ENCODE measurements at regions not wholly inside any gene's neighbourhood (a gene's known extent, or its start where the extent isn't known, plus 50 kb on each side); places are given as distances from the start of the nearest gene placed in this dataset.

- no peak for DNase-seq
These were observed 487.4 kb downstream of the IRX1 start for GRCh38 chr5:4082966-4083564.

DNA sequence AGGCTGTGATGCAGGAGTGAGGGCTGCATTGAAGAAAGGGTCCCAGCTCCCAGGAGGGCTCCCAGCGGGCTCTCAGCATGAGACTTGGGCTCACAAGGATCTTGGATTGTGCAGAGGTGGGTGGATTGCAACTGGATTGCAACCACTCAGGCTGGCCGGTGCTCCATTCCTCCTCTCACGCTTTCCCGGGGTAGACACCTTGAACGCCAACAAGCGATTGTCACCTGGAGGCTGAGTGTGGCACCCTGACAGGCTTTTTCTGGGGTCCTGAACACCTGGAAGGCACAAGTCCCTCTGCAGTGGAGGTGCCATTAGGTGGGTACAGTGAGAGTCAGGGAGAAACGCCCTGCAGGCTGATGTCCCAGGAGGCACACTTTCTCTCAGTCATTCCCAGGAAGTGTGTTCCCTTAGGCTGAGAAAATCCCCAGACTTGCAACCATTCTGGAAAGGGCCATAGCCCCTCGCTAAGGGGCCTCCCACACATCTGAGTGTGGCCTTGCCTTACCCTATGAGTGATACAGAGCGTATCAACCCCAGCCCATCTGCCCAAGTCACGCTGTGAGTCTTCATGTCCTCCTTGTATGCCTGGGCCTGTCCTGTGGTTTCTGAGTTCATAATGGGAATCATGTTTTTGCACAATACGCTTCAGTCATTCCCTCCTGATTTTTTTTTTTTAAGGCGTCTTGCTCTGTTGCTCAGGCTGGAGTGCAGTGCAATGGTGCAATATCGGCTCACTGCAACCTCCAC, 488.1 kb downstream of the IRX1 start:
- no peak for DNase-seq

GRCh38 chr5:4086081-4086480, 490.4 kb downstream of the IRX1 start:
- DNase-seq, result no peak

GRCh38 chr5:4087110-4087509, 491.5 kb downstream of the IRX1 start:
- DNase-seq, result no peak

DNA sequence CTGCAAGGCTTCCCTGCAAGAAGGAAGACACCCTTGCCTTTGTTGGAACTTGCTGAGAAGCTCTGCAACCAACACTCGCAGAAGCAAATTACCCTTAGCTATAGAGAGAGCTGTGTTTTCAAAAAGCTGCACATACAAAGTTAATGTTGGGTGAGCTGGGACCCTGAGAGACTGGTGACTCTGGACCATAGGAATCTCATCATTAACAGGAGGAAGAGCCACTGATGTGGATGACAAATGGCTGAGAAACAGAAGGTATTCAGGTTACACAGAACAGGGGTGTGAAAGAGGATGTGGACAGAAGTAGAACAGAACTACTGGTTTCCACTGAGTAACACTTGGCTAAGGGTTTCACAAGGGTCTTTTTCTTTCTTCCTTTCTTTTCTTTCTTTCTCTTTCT, 493.5 kb downstream of the IRX1 start:
- DNase-seq, result no peak

GRCh38 chr5:4093236-4093635, 497.6 kb downstream of the IRX1 start:
- no peak for DNase-seq

DNA sequence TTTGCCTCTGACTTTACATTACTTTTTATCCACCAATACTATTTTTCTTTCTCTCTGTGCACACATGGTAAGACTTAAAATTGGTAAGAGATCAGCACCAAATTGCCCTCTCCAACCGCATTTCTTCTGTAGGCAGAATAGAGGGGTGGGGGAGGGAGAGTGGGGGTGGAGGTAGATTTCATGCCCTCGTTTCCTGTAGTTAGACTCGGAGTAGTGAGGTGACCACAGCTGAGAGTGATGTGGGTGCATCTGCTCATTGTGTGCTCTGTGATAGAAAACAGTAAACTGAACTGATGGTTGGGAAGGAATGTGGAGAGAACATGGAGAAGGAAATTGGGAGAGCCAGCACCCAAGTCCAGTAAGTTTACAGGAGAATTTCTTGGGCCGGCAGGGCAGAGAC, 498.3 kb downstream of the IRX1 start:
- DNase-seq, result no peak

DNA sequence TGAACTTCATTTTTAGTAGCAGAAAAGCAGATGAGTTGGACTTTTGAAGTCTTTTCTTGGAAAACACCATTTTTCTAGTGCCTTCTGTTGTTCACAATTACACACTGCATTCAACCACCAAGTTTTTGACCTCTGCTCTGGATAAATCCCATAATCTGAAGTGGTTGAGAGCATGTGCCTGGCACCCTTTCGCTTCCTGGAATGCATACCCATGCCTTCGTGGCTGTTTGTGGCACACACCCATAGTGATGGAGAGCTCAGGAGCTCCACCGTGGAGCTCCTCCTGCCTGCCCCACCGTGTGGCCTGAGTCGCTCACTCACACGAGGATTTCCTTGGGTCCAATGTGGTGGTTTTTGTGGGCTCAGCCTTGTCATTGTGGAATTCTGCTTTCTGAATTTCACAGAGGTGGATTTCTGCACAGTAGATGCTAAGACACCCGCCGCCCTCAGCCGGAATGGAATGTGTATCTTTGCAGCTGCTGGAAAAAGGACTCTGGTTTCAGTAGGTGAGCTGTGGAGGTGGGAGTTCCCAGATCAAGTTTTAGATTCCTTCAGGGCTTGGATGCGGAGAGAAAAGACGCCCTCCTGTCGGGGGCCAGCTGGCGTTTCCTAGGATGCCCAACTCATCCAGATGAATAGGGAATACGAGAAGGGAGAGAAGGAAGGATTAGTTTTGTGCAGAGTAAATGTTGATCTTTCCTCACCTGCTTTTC, 500.4 kb downstream of the IRX1 start:
- no peak for DNase-seq

- no peak for DNase-seq
These were observed 501.6 kb downstream of the IRX1 start for GRCh38 chr5:4097199-4097598.

- DNase-seq, result no peak
These were observed 502.6 kb downstream of the IRX1 start for GRCh38 chr5:4098226-4098625.

DNA sequence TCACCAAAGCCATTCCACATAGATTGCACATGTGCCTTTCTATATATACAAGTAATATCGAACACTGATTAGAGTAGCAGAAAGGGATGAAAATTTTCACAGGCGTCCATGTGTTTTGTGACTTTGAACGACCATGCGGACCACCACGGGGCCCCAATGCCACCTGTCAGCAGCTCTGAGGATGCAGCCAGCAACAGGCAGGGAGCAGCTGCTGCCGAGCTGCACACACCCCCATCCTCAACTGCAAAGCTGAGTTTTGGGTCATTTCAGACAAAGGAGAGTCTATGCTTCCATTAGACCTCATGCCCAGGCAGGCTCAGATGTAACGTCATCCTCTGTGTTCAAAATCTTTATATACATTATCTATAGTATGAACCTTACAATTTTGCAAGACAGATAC, 503.8 kb downstream of the IRX1 start:
- DNase-seq, result no peak

- no peak for DNase-seq
These were observed 505.1 kb downstream of the IRX1 start for GRCh38 chr5:4100739-4101138.

DNA sequence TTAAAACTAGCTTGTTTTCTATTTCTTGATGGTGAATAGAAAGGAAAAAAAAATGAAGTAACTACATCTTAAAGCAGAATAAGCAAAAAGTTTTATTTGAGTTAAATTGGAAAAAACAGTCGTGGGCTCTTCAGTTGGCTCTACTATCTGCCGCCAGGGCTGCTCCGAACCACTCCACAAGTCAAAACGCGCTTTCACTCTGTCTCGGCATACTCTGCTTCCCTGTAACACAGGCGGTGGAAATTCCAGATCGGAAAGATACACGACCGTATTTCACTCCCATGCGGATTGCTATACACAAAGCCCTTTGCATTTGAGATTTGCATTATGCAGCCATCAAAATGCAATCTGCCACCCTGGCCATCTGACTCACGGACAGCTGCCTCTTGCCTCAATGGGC, 505.6 kb downstream of the IRX1 start:
- no peak for DNase-seq

GRCh38 chr5:4104831-4105597, 509.4 kb downstream of the IRX1 start:
- DNase-seq, result no peak

- no peak for DNase-seq
These were observed 513.1 kb downstream of the IRX1 start for GRCh38 chr5:4108690-4109089.

DNA sequence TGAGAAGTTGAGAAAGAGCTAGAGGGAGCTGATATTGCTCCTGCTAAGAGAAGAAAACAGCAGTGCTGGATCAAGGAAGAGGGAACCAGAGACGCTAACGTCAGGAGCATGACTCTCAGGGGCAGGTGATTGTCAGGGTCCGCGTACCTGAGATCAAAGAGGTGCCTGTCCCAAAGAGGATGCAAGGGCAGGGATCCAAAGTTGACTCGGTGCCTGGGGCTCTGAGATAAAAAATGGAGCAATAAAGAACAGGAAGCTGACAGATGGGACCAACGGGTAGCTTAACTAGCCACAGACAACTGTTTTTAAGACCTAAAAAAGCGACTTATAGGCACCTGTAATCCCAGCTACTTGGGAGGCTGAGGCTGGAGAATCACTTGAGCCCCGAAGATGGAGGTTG, 517.8 kb downstream of the IRX1 start:
- DNase-seq, result no peak

- DNase-seq, result no peak
These were observed 518.3 kb downstream of the IRX1 start for GRCh38 chr5:4113905-4114304.

GRCh38 chr5:4114452-4114851, 518.8 kb downstream of the IRX1 start:
- no peak for DNase-seq

- no peak for DNase-seq
These were observed 521.2 kb downstream of the IRX1 start for GRCh38 chr5:4116834-4117233.

DNA sequence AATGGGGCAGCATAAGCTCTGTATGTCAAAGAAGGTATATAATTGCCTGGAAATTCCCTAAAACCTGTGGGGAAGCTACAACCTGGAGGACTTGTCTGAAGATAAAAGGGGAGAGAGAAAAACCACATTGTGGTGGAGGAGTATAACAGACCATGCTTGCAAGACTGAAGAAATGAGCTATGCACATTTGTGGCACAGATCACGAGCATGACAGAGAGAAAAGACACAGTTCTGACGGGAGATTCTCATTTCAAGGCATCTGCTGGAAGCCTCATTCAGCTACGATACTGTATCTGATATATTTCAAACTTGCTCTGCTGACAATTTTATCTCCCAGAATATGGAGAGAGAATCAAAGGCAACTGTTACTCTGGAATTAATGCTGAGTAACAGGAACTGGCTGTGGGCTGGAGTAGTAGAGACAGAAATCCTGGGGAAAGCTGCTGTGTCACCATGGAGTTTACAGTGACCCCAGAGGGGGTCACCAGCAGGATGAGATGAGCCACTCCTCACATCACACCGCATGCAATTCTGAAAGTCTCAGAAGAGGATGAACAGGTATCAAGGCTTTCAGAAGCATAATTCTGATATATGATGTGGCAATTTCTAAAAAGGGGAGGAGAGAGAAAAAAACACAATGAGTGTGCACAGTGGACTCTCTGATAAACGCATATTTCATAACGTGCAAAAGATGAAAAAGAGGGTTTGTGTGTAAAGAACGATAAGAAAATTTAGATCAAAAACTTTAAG, 528.8 kb downstream of the IRX1 start:
- DNase-seq, result no peak

DNA sequence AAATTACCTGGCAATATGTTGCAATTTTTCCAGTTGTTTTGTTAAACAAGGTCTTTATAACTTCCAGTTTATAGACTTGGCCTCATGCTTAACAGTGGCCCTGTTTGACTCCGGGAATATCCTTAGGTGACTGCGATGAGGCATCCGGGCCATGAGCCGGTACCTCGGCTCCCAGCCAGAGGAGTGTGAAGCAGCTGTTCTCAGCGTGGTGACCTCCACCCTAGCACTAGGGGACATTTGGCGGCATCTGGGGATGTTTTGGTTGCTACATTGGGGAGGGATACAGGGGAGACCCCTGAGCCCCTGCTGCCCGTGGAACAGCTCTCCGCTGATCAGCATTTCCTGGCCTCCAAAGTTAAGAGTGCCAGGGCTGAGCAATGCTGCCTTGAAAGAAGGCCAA, 533.4 kb downstream of the IRX1 start:
- DNase-seq, result no peak

- DNase-seq, result no peak
These were observed 533.9 kb downstream of the IRX1 start for GRCh38 chr5:4129523-4129922.

GRCh38 chr5:4130819-4131218, 535.2 kb downstream of the IRX1 start:
- DNase-seq, result no peak

All from NCI-H69 (cell line).